Ramos (cell line): ENCODE measurements at regions not wholly inside any gene's neighbourhood (a gene's known extent, or its start where the extent isn't known, plus 50 kb on each side); places are given as distances from the start of the nearest gene placed in this dataset.
"Not testable (repeated sequence)": the region's sequence is repeated elsewhere in the genome, so short reads cannot be mapped to it uniquely, and the experiment has no call there.

Source experiments
- in situ Hi-C: fragments of 300-500 bp; cut with MboI; formaldehyde crosslinking; loops from one replicate; pipeline ENCODE4 v1.14.3; 2022; ENCODE audit warnings: low sequenced_read_pairs; ENCODE audit not compliant: unreplicated experiment

DNA sequence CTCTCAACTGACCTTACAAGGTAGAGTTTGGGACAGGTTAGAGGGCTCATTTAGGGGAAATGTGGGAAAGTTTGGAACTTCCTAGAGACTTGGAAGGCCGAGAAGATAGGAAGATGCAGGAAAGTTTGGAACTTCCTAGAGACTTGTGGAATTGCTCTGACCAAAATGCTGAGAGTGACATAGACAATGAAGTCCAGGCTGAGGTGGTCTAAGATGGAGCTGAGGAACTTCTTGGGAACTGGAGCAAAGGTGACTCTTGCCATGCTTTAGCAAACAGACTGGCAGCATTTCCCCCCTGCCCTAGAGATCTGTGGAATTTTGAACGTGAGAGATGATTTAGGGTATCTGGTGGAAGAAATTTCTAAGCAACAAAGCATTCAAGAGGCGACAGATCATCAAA, 258.9 kb upstream of the GULP1 start:
- in situ Hi-C loops: no loop called here

DNA sequence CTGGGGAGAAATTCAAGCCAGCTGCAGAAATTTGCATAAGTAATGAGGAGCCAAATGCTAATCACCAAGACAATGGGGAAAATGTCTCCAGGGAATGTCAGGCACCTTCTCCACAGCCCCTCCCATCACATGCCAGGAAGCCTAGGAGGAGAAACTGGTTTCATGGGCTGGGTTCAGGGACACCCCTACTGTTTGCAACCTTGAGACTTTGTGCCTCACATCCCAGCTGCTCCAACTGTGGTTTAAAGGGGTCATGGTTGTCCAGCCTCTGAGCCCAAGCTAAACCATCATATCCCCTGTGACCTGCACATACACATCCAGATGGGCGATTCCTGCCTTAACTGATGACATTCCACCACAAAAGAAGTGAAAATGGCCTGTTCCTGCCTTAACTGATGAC, 258.4 kb upstream of the GULP1 start:
- in situ Hi-C loops: not testable (repeated sequence)

DNA sequence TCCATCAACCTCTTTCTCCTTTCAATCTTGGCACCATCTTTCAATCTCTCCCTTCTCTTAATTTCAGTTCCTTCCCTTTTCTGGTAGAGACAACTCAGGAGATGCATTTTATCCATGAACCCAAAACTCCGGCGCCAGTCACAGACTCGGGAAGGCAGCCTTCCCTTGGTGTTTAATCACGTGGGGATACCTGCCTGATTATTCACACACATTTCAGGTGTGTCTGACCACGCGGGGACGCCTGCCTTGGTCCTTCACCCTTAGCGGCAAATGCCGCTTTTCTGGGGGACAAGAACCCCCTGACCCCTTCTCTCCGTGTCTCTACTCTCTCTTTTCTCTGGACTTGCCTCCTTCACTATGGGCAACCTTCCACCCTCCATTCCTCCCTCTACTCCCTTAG, 257.6 kb upstream of the GULP1 start:
- in situ Hi-C loops: not testable (repeated sequence)

DNA sequence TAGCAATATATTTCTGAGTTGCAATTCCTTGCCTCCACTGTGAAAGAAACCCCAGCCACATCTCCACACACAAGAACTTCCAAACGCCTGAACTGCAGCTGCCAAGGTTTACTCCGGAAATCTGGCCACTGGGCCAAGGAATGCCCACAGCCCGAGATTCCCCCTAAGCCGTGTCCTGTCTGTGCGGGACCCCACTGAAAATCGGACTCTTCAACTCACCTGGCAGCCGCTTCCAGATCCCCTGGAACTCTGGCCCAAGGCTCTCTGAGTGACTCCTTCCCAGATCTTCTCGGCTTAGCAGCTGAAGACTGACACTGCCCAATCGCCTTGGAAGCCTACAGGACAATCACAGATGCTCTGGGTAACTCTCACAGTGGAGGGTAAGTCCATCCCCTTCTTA, 256.3 kb upstream of the GULP1 start:
- in situ Hi-C loops: not testable (repeated sequence)

DNA sequence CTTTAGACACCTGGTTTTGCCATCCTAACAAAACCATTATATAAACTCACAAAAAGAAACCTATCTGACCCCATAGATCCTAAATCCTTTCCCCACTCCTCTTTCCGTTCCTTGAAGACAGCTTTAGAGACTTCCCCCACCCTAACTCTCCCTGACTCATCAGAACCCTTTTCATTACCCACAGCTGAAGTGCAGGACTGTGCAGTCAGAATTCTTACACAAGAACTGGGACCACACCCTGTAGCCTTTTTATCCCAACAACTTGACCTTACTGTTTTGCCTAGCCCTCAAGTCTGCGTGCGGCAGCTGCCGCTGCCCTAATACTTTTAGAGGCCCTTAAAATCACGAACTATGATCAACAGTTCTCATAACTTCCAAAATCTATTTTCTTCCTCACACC, 254.9 kb upstream of the GULP1 start:
- in situ Hi-C loops: not testable (repeated sequence)

DNA sequence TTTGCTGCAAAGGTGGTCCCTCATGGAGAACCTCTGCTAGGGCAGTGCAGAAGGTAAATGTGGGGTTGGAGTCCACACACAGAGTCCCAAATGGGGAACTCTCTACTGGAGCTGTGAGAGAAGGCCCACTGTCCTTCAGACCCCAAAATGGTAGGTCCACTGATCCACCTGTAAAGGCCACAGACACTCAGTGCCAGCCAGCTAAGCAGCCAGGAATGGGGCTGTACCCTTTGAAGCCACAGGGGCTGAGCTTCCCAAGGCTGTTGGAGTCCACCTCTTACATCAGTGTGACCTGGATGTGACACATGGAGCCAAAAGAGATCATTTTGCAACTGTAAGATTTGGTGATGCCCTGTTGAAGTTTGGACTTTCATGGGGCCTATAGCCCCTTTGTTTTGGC, 252.4 kb upstream of the GULP1 start:
- in situ Hi-C loops: no loop called here

DNA sequence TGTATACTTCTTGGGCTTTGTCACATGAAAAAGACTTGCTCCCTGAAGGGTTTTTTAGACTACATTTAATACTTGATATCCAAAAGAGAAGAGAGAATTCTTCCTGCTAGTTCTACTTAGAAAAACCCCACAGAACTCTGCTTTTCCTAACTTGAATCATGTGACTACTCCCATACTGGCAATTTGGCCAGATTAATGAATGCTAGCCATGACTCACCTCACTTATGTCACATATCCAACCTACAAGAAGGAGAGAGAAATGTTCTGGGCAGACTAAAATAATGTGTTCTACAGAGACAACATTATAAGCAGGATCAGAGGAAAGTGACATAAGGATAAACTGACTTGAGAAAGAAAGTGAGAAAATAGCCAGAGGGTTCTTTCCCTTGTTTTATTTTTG, 249.3 kb upstream of the GULP1 start:
- in situ Hi-C loops: no loop called here

DNA sequence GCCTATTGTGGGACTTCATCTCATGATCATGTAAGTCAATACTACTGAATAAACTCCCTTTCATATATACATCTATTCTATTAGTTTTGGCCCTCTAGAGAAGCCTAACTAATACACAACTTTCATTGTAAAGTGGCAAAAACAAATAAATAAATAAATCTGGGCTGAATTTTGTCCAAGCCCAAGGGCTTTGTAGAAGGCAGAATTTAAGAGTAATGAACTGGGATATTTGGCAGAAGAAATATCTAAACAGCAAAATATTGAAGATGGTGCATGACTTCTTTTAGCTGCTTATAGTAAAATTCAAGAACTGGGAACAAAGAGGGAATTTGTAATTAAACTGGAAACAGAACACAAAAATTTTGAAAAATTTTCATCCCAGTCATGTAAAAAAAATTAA, 246.7 kb upstream of the GULP1 start:
- in situ Hi-C loops: no loop called here

DNA sequence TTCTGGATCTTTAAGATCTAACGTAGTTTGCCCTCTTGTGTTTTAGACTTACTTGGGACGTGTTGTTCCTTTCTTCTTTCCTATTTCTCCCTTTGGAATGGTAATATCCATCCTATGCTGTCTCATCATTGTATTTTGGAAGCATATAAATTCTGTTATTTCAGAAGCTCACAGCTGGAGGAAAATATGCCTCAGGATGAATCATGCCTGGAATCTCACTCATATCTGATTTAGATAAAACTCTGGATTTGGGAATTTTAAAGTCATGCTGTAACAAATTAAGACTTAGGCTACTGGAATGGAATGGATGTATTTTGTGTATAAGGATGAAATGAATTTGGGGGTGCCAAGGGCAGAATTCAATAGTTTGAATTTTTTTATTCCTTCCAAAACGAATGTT, 245.2 kb upstream of the GULP1 start:
- in situ Hi-C loops: no loop called here

DNA sequence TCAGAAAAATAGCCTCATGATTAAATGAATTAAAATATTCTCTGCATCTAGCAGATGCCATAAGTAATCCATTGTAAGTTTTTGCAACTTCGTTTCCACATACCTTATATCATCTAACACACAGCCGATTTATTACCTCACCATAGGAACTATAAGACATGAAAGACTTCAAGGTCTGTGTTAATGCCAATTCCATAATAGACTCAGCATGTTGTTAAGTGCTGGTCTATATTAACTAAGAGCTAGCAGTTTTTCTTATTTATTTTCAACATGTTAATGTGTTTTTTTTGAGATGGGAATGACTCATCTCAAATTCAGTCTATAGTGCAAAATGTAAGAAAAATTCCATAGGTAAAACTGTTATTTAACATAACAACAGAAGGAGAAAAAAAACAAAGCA, 243.9 kb upstream of the GULP1 start:
- in situ Hi-C loops: no loop called here

DNA sequence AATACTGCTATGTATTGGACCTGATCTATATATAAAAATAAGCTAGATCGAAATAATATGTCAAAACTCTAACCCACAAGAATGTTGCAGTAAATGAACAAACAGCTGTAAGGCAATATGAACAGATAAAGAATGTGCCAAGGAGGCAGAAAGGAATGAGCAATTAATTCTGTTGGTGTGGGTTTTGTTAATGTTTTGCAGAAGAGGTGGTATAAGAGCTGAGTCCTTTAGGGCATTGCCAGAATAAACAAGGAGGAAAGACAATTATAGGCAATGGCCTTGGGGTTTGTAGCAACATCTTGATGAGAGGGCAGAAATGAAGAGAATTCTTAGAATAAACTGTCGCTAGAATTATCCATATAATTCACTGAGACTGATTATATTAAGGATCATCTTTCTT, 240.9 kb upstream of the GULP1 start:
- in situ Hi-C loops: no loop called here

DNA sequence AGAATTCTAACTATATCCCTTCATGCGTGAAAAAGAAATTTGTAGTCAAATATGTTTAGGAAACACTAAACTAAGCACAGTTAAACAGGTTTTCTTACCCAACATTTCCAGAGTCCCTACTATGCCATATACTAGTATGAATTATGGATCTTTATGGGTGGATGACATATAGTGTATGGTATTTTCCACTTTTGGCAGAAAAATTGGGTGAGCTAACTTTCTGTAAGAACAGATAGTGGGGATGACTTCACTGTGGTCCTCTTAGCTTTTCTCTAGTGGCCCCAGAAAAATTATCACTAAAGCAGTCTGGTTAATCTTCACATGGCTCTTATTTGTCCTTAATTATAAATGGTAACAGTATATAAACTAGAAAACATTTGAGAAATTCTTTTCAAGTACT, 240.0 kb upstream of the GULP1 start:
- in situ Hi-C loops: no loop called here

DNA sequence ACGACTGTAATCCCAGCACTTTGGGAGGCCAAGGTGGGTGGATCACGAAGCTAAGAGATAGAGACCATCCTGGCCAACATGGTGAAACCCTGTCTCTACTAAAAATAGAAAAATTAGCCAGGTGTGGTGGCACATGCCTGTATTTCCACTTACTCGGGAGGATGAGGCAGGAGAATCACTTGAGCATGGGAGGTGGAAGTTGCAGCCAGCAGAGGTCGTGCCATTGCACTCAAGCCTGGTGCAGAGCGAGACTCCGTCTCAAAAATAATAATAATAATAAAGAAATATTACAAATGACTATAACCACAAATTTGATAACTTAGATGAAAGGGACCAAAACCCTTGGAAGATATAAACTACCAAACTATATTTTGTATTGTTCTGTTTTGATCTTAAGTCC, 226.3 kb upstream of the GULP1 start:
- in situ Hi-C loops: no loop called here

DNA sequence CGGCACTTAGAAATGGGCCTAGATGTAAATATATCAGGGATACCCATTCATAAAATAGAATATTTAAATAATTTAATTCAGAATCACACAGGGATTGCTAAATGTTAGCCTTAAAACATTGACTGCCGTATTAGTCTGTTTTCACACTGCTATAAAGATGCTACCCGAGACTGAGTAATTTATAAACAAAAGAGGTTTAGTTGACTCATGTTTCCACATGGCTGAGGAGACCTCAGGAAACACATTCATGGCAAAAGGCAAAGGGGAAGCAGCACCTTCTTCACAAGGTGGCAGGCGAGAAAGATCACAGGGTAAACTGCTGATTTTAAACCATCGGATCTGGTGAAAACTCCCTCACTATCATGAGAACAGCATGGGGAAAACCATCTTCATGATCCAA, 223.6 kb upstream of the GULP1 start:
- in situ Hi-C loops: no loop called here

DNA sequence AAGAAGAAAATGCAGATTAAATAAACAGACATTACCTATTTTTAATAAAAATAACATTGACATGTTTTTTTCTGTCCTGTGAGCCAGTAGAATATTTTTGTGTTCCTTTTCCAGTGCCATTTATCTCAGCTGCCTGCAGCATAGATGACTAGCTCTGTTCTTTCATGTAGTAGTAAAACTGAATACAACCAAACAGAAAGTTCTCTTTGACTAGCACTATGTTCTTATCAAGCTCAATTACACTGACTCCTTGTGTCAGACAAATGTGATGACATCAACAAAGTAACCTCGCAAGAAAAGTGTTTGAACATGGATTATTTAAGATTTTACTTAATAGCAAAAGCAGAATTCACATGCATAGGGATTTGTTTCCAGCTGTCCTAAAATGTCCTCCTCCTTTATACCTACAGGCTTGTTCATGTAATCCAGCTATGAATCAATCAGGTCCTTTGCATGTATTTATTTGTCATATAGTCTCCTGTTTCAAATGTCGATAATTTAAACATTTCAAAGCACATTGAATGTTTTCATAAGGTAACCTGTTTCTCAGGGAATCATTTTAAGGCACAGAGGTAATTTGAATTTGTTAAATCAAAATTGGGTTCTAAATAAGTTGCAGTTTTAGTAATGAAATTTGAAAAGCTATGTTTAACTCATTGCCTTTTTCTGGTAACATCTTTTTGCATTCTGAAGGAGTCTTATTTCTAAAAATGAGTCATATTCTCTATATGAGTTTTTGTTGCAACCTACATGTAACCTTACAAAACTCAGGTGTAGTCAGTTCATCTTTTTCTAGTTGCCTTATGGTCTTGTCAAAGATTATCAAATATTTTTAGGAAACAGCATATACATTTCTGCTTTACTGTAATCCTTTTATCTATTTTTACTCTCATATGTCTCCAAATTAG, 215.3 kb upstream of the GULP1 start:
- in situ Hi-C loops: no loop called here

DNA sequence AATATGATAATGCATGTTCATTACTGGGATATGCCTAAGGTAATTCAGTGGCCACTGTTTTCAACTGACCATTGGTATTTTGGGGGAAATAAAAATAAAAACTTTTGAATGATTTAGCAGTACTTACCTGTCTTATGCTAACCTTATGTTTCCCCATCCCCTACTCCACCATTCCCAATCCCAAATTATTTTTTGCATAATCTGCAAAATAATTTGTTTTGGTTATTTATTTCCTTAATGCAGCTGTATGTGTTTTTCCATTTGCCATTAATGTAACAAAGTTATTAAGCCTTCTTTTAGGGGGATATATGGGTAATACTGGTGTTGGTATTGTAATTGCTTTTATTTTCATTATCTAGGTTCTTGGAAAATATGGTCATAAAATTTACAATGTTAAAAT, 213.9 kb upstream of the GULP1 start:
- in situ Hi-C loops: no loop called here

DNA sequence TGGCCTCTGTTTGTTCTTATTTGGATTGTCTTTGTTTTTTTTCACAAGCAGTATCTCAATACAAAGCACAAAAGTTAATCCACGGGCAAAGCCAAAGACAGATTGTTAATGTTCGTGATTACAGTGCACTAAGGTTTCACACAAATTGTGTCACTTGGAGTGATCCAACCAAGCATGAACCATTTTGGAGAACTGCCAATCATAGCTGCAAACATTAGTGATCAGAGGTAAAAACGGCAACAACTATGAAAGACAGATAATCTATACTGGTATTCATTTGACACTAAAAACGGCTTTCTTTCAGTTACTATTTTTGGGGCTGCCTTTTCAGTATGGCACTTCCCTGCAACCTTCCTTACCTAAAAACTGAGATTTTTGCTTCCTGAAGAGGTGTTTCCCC, 213.1 kb upstream of the GULP1 start:
- in situ Hi-C loops: no loop called here

DNA sequence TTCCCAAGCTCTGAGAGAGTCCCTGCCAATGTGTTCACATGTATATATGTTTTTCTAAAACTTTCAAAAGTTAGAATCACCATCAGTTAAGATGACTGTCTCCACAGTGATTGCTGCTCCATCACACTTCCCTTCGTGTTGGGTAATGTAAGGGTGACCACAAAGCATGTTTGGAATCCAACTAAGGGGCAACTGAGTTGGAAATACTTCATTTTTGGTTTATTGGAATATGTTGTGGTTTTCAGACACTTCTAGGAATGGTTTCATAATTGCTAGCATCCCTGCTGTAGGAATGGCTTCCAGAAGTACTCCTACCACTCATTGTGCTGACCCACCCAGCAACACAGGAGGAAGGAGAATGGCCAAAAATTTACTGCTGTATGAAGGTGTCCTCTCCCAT, 212.5 kb upstream of the GULP1 start:
- in situ Hi-C loops: no loop called here

DNA sequence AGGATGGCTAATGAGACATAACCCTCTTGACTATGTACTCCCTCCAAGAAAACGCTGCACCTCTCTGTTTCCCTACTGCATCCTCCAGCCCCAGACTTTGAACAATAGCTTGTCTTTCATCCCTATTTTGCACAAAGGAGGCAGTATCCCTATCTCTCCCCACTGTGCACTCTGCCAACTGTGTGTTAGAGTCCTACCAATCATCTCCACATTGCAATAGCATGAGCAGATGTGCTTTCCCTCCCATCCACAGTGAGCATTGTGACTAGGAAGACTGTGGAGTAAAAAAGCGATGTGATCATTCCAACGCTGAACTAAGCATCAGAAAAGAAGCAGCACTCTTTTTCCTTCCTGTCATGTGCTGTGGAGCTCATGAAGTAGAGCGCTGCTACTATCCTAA, 206.3 kb upstream of the GULP1 start:
- in situ Hi-C loops: no loop called here

DNA sequence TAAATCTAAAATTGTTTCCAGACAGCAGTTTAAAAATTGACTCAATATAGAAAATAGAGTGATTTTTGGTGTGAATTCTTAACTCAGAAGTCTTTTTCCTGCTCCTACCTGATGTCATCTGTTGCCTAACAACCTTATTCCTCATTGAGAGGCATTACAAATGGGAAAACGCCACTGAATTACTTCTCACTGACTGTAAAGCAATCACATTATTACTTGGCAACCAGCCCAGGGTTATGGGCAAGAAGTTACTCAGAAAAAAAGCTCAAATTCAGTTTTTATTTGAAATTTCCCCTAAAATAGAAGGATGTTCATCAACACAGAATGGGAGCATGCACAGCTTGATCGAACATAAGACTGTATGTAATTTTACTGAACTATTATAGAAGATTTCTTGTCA, 201.8 kb upstream of the GULP1 start:
- in situ Hi-C loops: no loop called here

DNA sequence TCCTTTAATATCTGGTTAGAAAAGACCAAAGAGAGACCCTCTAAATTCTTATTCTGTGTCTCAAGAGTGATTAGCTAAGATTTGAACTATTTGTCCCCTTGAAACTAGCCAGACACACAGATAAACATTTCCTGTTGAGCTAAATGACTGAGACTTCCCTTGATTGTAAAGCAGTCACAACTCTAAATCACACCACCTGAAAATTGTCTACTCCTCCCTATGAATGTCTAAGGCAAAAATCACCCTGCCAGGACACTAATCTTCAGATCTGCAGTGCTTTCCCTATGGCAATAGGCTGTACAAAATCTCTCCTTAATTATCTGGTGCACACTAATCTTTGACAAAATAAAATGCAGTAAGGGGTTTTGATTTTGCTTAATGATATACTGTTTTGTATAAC, 200.5 kb upstream of the GULP1 start:
- in situ Hi-C loops: no loop called here

DNA sequence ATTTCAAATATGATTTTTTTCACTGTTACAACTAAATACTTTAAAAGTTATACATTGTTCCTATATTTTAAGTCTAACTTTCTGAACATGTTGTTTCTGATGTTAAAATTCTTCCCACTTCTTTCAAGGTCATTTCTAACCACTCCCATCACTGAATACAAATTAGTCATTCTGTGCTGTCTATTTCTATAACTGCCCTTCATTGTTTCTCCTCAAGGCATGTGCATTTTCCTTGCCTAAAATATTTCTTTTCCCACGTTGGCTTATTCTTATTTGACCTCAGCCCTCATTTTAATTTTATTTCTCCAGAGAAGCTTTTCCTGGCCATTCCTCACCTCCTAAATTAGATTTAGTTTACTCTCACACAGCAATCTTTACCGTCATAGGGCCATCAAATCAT, 198.9 kb upstream of the GULP1 start:
- in situ Hi-C loops: no loop called here
